ENCODE measurements at regions not wholly inside any gene's neighbourhood (a gene's known extent, or its start where the extent isn't known, plus 50 kb on each side); places are given as distances from the start of the nearest gene placed in this dataset.

GRCh38 chr13:104701591-104701990 lies 1635.4 kb upstream of the SLC10A2 start:
- TF ChIP-seq CTCF (IDR thresholded peaks at IDR 0.05; ENCODE audit: low read length) (no peak), EZH2 (IDR thresholded peaks at IDR 0.05; ENCODE audit: borderline replicate concordance, low read length) (no peak)
